ENCODE measurements at regions not wholly inside any gene's neighbourhood (a gene's known extent, or its start where the extent isn't known, plus 50 kb on each side); places are given as distances from the start of the nearest gene placed in this dataset.

GRCh38 chr6:119630561-119631192 lies 281.1 kb upstream of the MAN1A1 start:
- no peak for DNase-seq
- intact Hi-C loops (cut with DNase I, micrococcal nuclease): no loop called here
- ATAC-seq: no peak

GRCh38 chr6:119628691-119629594 lies 279.4 kb upstream of the MAN1A1 start:
- DNase-seq: no peak
- ATAC-seq: no peak
- intact Hi-C loops (cut with DNase I, micrococcal nuclease): no loop called here

GRCh38 chr6:119627908-119628669 lies 278.5 kb upstream of the MAN1A1 start:
- DNase-seq: no peak
- intact Hi-C loops (cut with DNase I, micrococcal nuclease): no loop called here
- ATAC-seq: no peak

- intact Hi-C loops (cut with DNase I, micrococcal nuclease): no loop called here
- DNase-seq (no peak), ATAC-seq (no peak)
Observed at GRCh38 chr6:119626884-119627619, 277.5 kb upstream of the MAN1A1 start.

GRCh38 chr6:119620846-119621555 lies 271.4 kb upstream of the MAN1A1 start:
- ATAC-seq: no peak

GRCh38 chr6:119614138-119614537 lies 264.6 kb upstream of the MAN1A1 start:
- intact Hi-C loops (cut with DNase I, micrococcal nuclease): no loop called here

More at GRCh38 chr6:119620846-119621555, 271.4 kb upstream of the MAN1A1 start:
- intact Hi-C loops (cut with DNase I, micrococcal nuclease): no loop called here
- no peak for DNase-seq

GRCh38 chr6:119612911-119613381 lies 263.4 kb upstream of the MAN1A1 start:
- ATAC-seq (no peak), DNase-seq (no peak)
- intact Hi-C loops (cut with DNase I, micrococcal nuclease): no loop called here

More at GRCh38 chr6:119614138-119614537, 264.6 kb upstream of the MAN1A1 start:
- ATAC-seq (no peak), DNase-seq (no peak)

- DNase-seq (no peak), ATAC-seq (no peak)
- intact Hi-C loops (cut with DNase I, micrococcal nuclease): no loop called here
Observed at GRCh38 chr6:119612176-119612891, 262.8 kb upstream of the MAN1A1 start.

GRCh38 chr6:119610754-119611153 lies 261.2 kb upstream of the MAN1A1 start:
- ATAC-seq: no peak
- no peak for DNase-seq
- intact Hi-C loops (cut with DNase I, micrococcal nuclease): no loop called here

GRCh38 chr6:119610265-119610664 lies 260.7 kb upstream of the MAN1A1 start:
- DNase-seq: no peak
- no peak for ATAC-seq
- intact Hi-C loops (cut with DNase I, micrococcal nuclease): no loop called here

- intact Hi-C loops (cut with DNase I, micrococcal nuclease): no loop called here
- no peak for ATAC-seq
- DNase-seq: no peak
Observed at GRCh38 chr6:119609865-119610264, 260.3 kb upstream of the MAN1A1 start.

GRCh38 chr6:119608994-119609393 lies 259.4 kb upstream of the MAN1A1 start:
- ATAC-seq: no peak
- DNase-seq: no peak
- intact Hi-C loops (cut with DNase I, micrococcal nuclease): no loop called here

- intact Hi-C loops (cut with DNase I, micrococcal nuclease): no loop called here
- ATAC-seq (no peak), DNase-seq (no peak)
Observed at GRCh38 chr6:119604124-119604523, 254.6 kb upstream of the MAN1A1 start.

- intact Hi-C loops (cut with DNase I, micrococcal nuclease): no loop called here
- ATAC-seq (no peak), DNase-seq (no peak)
Observed at GRCh38 chr6:119603501-119603900, 253.9 kb upstream of the MAN1A1 start.

GRCh38 chr6:119602215-119603178 lies 252.9 kb upstream of the MAN1A1 start:
- intact Hi-C loops (cut with DNase I, micrococcal nuclease): no loop called here
- DNase-seq (no peak), ATAC-seq (no peak)

GRCh38 chr6:119598883-119599282 lies 249.3 kb upstream of the MAN1A1 start:
- intact Hi-C loops (cut with DNase I, micrococcal nuclease): no loop called here
- ATAC-seq (peak; percentile 34), DNase-seq (no peak)

GRCh38 chr6:119594907-119595306 lies 245.3 kb upstream of the MAN1A1 start:
- intact Hi-C loops (cut with DNase I, micrococcal nuclease): no loop called here
- DNase-seq (no peak), ATAC-seq (peak; percentile 85)
